Activated CD4-positive, alpha-beta T cell treated with anti-CD3 and anti-CD28 coated beads, Interleukin-2, Interleukin-4, amounts not matched to agents 100 ng/mL and 50 ng/mL, durations not matched to agents 16 hours and 8 hours (primary cell): ENCODE measurements at regions not wholly inside any gene's neighbourhood (a gene's known extent, or its start where the extent isn't known, plus 50 kb on each side); places are given as distances from the start of the nearest gene placed in this dataset.
"Not testable (repeated sequence)": the region's sequence is repeated elsewhere in the genome, so short reads cannot be mapped to it uniquely, and the experiment has no call there.

Experiments
- DNase-seq: peaks from one replicate; pipeline ENCODE4 v3.0.0-alpha.2; 2020; ENCODE audit warnings: low spot score

DNA sequence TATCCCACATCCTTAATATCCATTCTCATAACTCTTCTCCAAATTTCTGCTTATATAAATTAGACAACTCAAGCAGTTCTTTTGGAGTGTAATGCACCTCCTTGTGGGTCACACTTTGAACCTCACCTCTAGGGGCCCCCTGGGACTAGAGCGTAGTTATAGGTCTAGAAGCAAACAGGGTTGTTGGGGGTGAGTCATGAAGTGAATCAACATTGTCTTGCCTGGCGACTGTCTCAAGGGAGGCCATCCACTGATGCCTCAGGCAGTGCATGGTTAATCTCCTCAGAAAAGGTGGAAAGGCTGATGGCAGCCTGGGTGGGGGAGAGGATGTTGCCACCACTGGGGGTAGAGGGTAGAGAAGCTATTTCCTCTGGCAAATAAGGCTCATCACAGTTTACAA, 129.1 kb downstream of the TNFRSF21 start:
- no peak for DNase-seq

DNA sequence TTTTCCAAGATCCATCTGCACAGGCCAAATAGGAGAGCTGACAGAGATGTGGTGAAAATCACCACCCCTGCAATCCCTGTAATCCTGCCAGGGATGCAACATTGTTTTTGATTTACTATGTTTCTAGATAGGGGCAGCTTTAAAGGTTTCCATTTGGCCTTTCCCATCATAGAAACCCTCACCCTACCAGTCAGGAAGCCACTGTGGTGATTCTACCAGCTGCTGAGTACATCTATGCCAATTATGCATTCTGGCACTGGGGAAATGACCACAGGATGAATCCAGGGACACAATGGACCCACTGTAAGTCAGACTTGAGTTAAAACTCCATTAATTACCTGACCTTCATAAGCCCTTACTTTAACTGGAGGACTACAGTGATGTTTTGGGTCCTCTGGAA, 130.4 kb downstream of the TNFRSF21 start:
- DNase-seq, result no peak

DNA sequence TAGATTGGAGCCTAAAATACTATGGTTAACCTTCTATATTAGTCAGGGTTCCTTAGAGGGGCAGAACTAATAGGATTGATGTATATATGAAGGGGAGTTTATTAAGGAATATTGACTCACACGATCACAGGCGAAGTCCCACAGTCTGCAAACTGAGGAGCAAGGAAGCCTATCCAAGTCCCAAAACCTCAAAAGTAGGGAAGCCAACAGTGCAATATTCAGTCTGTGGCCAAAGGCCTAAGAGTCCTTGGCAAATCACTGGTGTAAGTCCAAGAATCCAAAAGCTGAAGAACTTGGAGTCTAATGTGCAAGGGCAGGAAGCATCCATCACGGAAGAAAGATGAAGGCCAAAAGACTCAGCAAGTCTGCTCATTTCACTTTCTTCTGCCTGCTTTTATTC, 133.5 kb upstream of the ADGRF1 start:
- no peak for DNase-seq

DNA sequence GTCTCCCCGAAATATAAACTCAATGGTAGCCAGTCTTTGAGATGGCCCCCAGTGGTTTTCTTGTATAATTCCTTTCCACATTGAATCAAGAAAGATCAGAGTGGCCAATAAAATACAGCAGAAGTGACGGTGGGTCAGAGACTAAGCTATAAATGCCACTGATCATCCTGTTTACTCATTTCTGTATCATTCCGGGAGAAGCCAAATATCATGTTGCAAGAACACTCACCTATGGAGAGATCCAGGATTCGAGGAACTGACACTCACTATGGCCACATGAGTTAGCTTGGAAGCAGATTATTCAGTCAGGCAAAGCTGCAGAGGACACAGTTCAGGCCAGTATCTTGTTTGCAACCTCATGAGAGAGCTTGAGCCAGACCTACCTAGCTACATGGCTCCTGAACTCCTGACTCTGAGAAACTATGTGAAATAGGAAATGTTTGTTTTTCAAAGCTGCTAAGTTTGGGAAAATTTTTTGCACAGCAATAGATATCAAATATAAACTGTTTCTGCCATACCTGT, 132.4 kb upstream of the ADGRF1 start:
- no peak for DNase-seq

DNA sequence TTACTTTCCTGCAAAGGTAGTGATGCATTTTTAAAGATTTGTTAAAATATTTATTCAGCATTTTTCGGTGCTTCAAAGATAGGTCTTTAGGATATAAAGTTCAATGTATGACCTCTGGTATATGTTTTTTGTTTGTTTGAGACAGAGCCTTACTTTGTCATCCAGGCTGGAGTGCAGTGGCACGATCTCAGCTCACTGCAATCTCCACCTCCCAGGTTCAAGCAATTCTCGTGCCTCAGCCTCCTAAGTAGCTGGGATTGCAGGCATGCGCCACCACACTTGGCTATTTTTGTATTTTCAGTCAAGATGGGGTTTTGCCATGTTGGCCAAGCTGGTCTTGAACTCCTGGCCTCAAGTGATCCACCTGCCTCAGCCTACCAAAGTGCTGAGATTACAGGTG, 131.9 kb upstream of the ADGRF1 start:
- DNase-seq, result not testable (repeated sequence)

DNA sequence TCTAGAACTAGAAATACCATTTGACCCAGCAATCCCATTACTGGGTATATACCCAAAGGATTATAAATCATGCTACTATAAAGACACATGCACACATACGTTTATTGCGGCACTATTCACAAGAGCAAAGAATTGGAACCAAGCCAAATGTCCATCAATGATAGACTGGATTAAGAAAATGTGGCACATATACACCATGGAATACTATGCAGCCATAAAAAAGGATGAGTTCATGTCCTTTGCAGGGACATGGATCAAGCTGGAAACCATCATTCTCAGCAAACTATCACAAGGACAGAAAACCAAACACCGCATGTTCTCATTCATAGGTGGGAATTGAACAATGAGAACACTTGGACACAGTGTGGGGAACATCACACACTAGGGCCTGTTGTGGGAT, 131.0 kb upstream of the ADGRF1 start:
- not testable (repeated sequence) for DNase-seq

DNA sequence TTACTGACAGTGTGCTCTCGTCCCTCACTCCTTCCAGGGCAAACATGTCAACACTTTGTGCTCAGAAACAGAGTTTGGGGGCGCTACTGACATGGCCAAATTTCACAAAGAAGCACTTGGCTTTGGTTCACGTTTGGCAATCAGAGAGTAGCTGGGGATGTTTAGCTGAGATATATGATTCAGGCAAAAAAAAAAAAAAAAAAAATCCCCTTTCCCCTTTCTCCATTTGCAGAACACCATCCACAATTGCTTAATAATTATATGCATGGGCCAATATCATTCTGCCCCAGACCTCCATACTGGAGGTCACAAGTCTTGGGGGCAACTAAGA, 128.4 kb upstream of the ADGRF1 start:
- DNase-seq, result no peak

DNA sequence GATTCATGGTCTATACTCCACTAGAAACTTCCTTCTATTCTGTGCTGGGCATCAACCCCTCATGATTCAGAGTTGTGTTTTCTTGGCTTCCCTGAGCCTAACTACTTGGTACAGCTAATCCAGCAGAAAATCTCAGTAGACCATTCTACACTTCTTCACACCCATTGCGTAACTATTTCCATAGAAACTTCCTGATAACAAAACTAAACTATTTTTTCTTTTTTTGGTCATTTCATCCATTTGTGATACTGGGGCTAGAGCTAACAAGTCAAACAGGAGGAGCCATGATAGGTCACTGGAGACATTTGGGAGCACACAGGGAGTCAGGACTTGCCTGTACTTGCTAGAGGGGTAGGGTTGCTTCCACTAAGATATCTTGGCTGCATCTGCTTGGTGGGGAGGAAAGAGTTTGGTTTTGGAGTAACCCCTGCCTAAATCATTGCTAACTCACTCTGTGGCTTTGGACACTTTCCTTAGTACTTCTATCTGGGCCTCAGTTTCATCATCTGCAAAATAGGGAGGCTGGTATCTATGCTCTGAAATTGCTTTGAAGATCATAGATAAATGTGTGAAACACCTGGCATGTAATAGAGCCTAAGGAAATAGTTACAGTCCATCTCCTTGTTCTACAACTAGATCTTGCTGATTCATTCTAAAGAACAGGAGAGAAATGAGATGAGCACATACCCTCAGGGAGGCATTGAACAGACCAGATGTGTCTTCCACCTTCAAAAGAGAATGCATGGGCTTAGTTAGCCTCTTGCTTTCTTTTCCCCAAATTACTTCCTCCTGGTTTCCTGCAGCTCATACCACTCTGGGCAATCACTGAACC, 127.9 kb upstream of the ADGRF1 start:
- no peak for DNase-seq

DNA sequence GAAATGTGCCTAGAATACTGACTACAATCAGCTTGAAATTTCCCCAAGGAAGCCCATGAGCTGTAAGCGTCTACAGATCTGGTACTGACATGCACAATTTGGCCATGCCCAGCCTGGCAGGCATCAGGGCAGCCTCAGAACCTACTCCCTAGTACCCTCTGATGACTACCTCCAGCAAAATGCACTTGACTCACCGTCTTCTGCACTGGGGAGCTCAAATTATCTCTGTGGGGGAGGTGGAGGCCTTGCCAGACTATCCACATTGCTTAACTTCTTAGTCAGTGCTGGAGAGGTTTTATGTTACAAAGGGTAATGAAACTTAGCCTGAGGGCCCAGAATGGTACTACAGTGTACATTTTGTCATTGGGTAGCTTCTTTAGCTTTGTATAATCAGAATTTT, 126.0 kb upstream of the ADGRF1 start:
- no peak for DNase-seq

DNA sequence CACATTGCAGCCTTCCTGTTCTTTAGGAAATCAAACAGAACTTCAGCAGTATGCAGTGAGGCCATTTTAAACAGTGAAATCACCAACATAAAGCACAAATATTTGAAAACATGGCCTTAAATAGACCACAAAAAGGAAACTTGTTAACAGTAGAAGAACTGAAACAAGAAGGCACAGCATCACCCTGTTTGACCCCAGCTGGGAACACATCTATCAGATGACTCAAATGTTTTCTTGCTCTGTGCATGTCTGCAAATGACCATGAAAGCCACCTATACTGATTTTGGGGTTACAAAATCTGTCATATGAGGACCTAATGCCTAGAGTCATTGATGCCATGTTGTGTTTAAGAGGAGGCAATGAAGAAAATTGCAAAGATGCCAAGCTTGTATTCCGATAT, 123.8 kb upstream of the ADGRF1 start:
- DNase-seq, result no peak

DNA sequence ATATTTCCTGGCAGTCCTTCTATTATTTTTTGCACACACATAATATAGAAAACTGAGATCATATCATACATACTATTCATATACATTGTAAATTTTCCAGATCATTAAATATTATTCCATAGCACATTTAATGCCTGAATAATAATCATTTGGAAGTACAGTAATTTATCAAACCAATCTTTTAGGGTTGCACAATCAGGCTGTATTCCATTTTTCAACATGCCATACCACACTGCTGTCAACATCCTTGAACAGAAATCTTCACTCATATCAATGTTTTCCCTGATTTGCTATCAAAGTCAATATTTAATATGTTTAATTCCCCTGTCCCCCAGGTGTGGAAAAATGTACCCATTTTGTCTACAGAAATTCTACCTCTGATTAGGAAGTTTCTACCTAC, 122.7 kb upstream of the ADGRF1 start:
- no peak for DNase-seq

DNA sequence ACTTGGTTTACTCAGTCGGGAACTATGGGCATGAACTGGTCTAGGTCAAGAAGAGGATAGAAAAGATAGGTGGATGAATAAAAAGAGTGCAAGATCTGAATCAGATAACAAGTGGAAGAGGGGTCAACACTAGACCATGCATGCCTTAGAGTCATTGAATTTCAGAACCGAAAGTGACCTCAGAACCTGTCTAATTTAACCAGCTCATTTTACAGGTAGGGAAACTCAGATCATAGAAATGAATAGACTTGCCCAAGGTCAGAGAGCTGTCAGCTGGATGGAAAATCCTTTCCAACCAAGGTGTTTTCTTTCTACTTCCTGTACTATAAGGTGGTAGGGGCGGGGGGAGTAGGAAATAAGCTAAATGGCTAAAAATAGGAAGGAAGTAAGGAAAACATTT, 121.4 kb upstream of the ADGRF1 start:
- DNase-seq, result no peak

DNA sequence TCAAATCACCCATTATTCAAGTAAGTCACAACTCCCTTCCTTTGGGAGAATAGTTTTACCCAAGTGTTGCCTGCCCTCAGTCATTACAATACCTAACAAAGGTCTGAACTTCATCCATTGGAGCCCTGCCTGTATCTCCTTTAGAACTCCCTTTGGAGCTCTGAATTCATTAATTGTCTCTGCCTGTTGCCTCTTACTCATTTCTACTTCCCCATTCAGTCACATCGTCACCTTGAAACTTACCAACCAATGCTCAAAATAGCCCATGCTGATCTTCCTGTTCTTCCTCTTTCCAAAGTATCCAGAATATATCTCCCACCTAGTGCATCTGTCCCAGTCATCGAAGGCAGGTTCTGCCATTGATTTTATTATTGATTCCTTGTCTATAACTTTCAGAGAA, 120.7 kb upstream of the ADGRF1 start:
- no peak for DNase-seq

DNA sequence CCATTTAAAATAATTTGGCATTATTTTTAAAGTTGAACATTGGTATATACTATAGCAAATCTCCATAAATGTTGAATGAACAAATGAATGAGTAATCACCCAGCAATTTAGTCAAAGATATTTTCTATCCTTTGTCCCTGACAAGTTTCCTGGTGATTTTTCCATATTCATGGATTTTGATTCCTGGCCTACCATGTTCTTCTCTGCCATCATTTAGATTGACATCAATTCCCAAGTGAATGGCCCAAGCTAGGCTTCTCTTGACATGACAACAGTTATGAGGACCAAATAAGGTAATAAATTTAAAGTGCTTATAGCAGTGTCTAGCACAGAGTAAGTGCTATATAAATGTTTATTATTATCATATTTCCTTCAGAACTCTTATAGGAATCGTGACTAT, 120.1 kb upstream of the ADGRF1 start:
- no peak for DNase-seq

DNA sequence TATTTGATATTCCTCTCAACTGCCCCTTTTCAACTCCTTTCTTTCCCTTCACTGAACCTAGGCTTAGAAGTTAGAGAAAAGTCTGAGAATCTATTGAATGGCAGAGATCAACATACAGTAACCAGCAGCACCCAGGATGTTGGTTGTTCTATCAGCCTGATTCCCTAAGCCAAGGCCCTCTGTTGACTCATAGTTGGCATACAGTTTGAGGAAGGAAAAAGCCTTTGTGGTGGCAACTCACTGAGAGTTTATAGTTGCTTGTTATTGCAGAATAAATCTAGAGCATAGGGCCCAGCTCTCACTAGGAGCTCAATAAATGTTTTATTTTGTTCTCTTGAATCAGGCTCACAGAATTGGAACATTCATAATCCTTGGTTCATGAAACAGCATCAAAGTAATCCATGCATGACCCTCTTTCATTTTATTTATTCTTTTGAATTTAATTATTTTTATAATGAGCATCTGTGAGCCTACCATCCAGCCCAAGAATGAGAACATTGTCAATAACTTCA, 119.1 kb upstream of the ADGRF1 start:
- no peak for DNase-seq

DNA sequence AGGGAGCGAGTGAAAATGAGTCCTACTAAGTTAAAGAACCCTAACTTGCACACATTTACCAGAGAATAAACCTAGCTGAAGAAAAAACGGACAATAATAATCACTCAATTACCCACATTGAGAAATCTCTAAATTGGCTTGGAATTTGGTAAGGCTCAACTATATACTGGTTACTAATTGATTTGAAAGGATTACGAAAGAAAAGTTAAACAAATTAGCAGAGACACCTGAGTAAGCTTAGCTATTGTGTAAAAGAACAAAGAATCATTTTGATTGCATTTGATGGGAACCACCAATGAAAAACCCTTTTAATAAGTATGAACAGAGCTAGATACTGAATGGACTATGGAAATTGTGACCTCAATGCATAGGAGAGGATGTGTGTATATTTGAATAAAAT, 118.6 kb upstream of the ADGRF1 start:
- DNase-seq, result no peak

DNA sequence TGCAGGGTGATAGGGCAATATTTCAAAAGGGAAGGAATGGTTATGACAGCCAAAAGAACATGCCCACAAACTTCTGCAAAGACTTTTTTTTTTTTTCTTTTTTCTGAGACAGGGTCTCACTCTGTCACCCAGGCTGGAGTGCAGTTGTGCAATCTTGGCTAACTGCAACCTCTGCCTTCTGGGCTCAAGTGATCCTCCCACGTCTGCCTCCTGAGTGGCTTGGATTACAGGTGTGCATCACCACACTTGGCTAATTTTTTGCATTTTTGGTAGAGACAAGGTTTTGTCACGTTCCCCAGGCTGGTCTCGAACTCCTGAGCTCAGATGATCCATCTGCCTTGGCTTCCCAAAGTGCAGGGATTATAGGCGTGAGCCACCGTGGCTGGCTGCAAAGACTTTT, 117.6 kb upstream of the ADGRF1 start:
- DNase-seq, result no peak

DNA sequence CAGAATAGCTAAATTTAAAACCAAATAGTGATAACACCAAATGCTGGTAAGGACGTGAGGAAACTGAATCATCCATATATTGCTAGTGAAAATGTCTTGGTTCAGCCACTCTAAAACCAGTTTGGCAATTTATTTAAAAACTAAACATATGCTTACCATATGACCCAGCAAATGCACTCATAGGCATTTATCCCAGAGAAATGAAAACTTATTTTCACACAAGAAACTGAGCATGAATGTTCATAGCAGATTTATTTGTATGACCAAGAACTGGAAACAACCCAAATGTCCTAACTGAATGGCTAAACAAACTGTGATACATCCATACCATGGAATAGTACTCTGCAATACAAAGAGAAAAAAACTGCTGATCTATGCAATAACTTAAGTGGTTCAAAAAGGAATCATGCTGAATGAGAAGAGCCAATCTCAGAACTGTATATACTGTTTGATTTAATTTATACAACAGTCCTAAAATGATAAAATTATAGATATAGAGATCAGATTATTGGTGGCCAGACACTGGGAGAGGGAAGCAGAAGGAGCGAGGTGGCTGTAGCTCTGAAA, 115.6 kb upstream of the ADGRF1 start:
- DNase-seq, result no peak

DNA sequence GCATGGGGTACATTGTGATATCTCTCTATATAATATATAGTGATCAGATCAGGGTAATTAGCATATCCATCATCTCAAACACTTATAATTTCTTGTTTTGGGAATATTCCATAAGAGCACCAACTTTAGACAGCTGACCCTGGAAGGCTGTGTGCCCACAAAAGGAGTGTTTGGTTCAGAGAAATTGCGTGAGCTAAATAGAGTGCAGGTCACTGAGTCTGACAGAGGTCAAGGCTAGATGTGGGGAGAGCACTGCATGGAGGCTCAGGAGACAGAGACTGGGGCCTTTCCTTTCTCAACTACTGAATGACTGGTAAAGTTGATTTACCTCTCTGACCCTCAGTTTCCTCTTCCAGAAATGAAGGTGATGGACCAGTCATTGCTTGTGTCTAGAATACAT, 114.9 kb upstream of the ADGRF1 start:
- no peak for DNase-seq

DNA sequence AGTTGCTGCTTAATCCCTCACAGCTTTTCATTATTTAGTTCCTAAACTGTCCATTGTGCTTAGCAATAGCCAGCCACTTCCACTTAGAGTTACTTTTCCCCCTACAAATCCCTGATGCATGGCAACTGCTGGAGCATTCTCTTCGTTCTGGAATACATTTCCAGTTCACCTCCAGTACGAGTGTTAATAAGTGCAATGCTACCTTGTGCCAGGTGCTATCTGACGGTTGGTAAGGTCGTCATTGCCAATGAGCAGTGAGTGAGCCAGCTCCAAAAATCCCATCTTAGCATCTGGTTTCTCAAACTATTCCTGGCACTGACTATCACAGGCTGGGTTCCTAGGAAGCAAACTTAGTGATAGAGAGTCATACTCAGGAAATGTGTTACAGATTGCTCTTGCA, 114.1 kb upstream of the ADGRF1 start:
- DNase-seq, result no peak

DNA sequence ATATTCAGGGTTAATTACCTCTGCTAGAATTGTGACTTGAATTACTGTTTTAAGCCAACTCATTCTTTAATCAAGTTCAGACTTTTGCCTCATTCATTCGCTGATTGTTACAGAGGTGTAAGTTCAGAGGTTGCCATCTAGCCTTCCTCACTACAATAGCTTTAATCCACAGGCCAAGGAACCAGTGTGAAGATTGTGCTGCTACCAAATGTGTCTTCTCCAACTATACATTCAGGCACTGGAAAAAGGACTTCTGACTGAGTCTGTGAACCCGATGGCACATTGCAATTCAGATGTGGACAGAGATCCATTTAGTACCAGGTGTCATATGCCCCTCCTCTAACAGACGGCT, 111.2 kb upstream of the ADGRF1 start:
- DNase-seq, result no peak

DNA sequence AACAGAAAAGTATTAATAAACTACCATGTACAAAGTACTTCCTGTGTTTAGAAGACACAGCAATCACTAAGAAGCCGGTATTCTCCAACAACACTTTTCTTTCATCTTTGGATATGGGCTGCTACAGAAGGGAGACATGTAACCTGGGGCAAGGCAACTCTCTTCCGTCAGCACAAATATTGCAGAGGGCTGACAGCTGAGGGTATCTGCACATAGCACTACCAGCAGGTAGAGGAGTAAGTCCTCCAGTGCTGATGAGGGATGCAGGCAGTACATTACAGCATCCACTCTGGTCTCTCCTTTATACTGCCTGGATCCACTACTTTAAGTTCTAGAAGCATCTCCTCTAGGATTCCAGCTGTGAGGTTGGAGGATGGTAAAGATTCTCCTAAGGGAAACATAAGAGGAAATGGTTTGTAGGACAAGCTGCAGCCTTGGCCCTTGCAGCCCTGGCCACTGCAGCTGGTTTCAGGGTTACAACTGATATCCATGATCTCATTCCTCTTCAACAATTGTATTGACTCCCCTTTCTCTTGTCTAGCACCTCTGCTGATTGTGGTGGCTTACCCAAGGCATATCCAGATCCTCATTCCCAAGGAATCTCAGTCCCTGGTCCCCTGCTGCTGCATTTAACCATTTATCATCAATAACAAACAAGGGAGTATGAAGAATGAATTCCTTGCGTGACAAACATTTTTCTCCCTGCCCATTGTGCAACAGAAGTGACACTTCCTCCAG, 110.7 kb upstream of the ADGRF1 start:
- DNase-seq, result no peak

DNA sequence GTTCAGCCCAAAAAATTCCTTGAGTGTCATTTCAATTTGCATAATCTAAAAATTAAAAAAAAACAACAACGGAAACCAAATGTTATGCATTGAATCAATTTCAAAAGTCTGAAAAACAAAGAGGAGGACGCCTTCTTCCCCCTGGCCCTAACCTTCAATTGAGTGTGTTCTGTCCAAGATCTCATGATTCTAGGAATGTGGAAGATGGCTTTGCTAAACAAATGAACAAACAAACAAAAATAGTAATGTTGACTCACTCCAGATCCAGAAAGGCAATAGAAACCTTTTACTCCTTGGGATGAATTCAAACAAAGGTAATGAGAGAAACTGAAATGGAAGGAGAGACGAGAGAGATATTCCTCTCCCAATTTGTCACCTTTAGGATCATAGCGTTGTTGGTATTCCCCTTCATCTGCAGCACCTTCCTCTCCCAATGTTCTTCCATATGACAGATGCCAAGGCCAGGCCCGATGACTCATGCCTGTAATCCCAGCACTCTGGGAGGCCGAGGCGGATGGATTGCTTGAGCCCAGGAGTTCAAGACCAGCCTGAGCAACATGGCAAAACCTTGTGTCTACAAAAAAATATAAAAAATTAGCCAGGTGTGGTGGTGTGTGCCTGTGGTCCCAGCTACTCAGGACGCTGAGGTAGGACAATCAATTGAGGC, 109.2 kb upstream of the ADGRF1 start:
- no peak for DNase-seq
